H9 (cell line): ENCODE measurements at regions not wholly inside any gene's neighbourhood (a gene's known extent, or its start where the extent isn't known, plus 50 kb on each side); places are given as distances from the start of the nearest gene placed in this dataset.

Experiments used
- DNase-seq: peaks from one replicate; pipeline ENCODE4 v3.0.0-alpha.2; 2017
- H2AFZ ChIP-seq: one replicate; pipeline ENCODE4 v1.6.1; 2013; ENCODE audit warnings: mild to moderate bottlenecking, low read length, control low read depth, moderate library complexity
- H2AK5ac ChIP-seq: 2 replicates; pipeline ENCODE4 v1.6.1; 2013; ENCODE audit warnings: low read length, control low read depth, mixed read lengths; ENCODE audit not compliant: insufficient read length
- H2BK120ac ChIP-seq: one replicate; pipeline ENCODE4 v1.6.1; 2013; ENCODE audit warnings: low read depth, mild to moderate bottlenecking, low read length, control low read depth, inconsistent platforms; ENCODE audit not compliant: poor library complexity, severe bottlenecking
- H2BK12ac ChIP-seq: 2 replicates; pipeline ENCODE4 v1.6.1; 2013; ENCODE audit warnings: low read length, control low read depth, mixed read lengths, low read depth; ENCODE audit not compliant: insufficient read length
- H2BK15ac ChIP-seq: 2 replicates; pipeline ENCODE4 v1.6.1; 2013; ENCODE audit warnings: low read depth, low read length, control low read depth
- H2BK20ac ChIP-seq: one replicate; pipeline ENCODE4 v1.6.1; 2013; ENCODE audit warnings: low read depth, mild to moderate bottlenecking, low read length, control low read depth, inconsistent platforms; ENCODE audit not compliant: poor library complexity, severe bottlenecking
- H2BK5ac ChIP-seq: 2 replicates; pipeline ENCODE4 v1.6.1; 2013; ENCODE audit warnings: low read length, control low read depth, mixed read lengths; ENCODE audit not compliant: insufficient read length
- H3K14ac ChIP-seq: 2 replicates; pipeline ENCODE4 v1.6.1; 2013; ENCODE audit warnings: low read length, control low read depth; ENCODE audit not compliant: insufficient read depth
- H3K18ac ChIP-seq: 2 replicates; pipeline ENCODE4 v1.6.1; 2013; ENCODE audit warnings: low read depth, mild to moderate bottlenecking, mixed read lengths, low read length, control low read depth; ENCODE audit not compliant: insufficient read length
- H3K23ac ChIP-seq: 2 replicates; pipeline ENCODE4 v1.6.1; 2013; ENCODE audit warnings: low read length, control low read depth, mixed read lengths, low read depth; ENCODE audit not compliant: insufficient read length
- H3K23me2 ChIP-seq: 2 replicates; pipeline ENCODE4 v1.6.1; 2013; ENCODE audit warnings: low read depth, mild to moderate bottlenecking, mixed read lengths, low read length, control low read depth; ENCODE audit not compliant: insufficient read length, poor library complexity, severe bottlenecking
- H3K27ac ChIP-seq: 2 replicates; pipeline ENCODE4 v1.5.1; 2013; ENCODE audit warnings: low read length, control low read depth, mixed read lengths, low read depth; ENCODE audit not compliant: insufficient read length
- H3K27me3 ChIP-seq: 2 replicates; pipeline ENCODE4 v1.6.1; 2013; ENCODE audit warnings: low read length, control low read depth, inconsistent platforms; ENCODE audit not compliant: insufficient read depth
- H3K4ac ChIP-seq: 2 replicates; pipeline ENCODE4 v1.6.1; 2013; ENCODE audit warnings: low read depth, mild to moderate bottlenecking, control low read depth, inconsistent platforms, low read length, moderate library complexity
- H3K4me1 ChIP-seq: 2 replicates; pipeline ENCODE4 v1.6.1; 2013; ENCODE audit warnings: low read length, control low read depth, inconsistent platforms; ENCODE audit not compliant: insufficient read depth
- H3K4me2 ChIP-seq: 2 replicates; pipeline ENCODE4 v1.6.1; 2013; ENCODE audit warnings: low read length, control low read depth, mixed read lengths; ENCODE audit not compliant: insufficient read length, insufficient read depth
- H3K56ac ChIP-seq: 2 replicates; pipeline ENCODE4 v1.6.1; 2013; ENCODE audit warnings: low read depth, mild to moderate bottlenecking, mixed read lengths, low read length, control low read depth; ENCODE audit not compliant: insufficient read length
- H3K79me1 ChIP-seq: 2 replicates; pipeline ENCODE4 v1.6.1; 2013; ENCODE audit warnings: low read depth, mild to moderate bottlenecking, moderate library complexity, low read length, control low read depth, inconsistent platforms; ENCODE audit not compliant: insufficient read depth, poor library complexity, severe bottlenecking
- H3K79me2 ChIP-seq: 2 replicates; pipeline ENCODE4 v1.6.1; 2013; ENCODE audit warnings: low read length, control low read depth, inconsistent platforms; ENCODE audit not compliant: insufficient read depth
- H3K9ac ChIP-seq: 2 replicates; pipeline ENCODE4 v1.6.1; 2013; ENCODE audit warnings: low read length, control low read depth, mixed read lengths; ENCODE audit not compliant: insufficient read length; ENCODE audit errors: extremely low read depth
- H3K9me3 ChIP-seq: one replicate; pipeline ENCODE4 v1.6.1; 2013; ENCODE audit warnings: low read depth, low read length, inconsistent platforms; ENCODE audit not compliant: control insufficient read depth
- H3T11ph ChIP-seq: one replicate; pipeline ENCODE4 v1.6.1; 2013; ENCODE audit warnings: mild to moderate bottlenecking, low read length, control low read depth, inconsistent platforms
- H4K20me1 ChIP-seq: one replicate; pipeline ENCODE4 v1.6.1; 2013; ENCODE audit not compliant: control insufficient read depth, insufficient read length, insufficient read depth
- H4K5ac ChIP-seq: 2 replicates; pipeline ENCODE4 v1.6.1; 2013; ENCODE audit warnings: low read depth, mild to moderate bottlenecking, mixed read lengths, low read length, control low read depth; ENCODE audit not compliant: insufficient read length
- H4K8ac ChIP-seq: replicated peaks from 2 replicates; pipeline ENCODE4 v1.6.1; 2013; ENCODE audit warnings: low read length, control low read depth, mixed read lengths, low read depth; ENCODE audit not compliant: insufficient read length
- H4K91ac ChIP-seq: 2 replicates; pipeline ENCODE4 v1.6.1; 2013; ENCODE audit warnings: low read depth, mild to moderate bottlenecking, moderate library complexity, mixed read lengths, low read length, control low read depth; ENCODE audit not compliant: insufficient read length
- H3K27ac Mint-ChIP-seq, 3 experiments: 2 replicates in 2 of 3; 3 replicates in 1 of 3; pipeline ENCODE4 v1.8.0; 2020 to 2021; ENCODE audit warnings: mixed read lengths in 3 of 3, mild to moderate bottlenecking in 1 of 3, moderate library complexity in 1 of 3
- H3K27me3 Mint-ChIP-seq: 2 replicates; pipeline ENCODE4 v1.8.0; 2021; ENCODE audit warnings: low read depth, mild to moderate bottlenecking, moderate library complexity, mixed read lengths
- H3K36me3 Mint-ChIP-seq, 3 experiments: 2 replicates in 2 of 3; 3 replicates in 1 of 3; pipeline ENCODE4 v1.8.0; 2020 to 2021; ENCODE audit warnings: low read depth in 3 of 3, mixed read lengths in 3 of 3; ENCODE audit not compliant: insufficient read depth in 1 of 3
- H3K4me1 Mint-ChIP-seq, 2 experiments: 2 replicates each; pipeline ENCODE4 v1.8.0; 2020; ENCODE audit warnings: mixed read lengths in 2 of 2
- H3K4me3 Mint-ChIP-seq, 2 experiments: 2 replicates in 1 of 2; 3 replicates in 1 of 2; pipeline ENCODE4 v1.8.0; 2020 to 2021; ENCODE audit warnings: mild to moderate bottlenecking in 2 of 2, mixed read lengths in 2 of 2, moderate library complexity in 1 of 2
- H3K9me3 Mint-ChIP-seq, 2 experiments: 2 replicates in 1 of 2; 3 replicates in 1 of 2; pipeline ENCODE4 v1.8.0; 2020; ENCODE audit warnings: mild to moderate bottlenecking in 2 of 2, mixed read lengths in 2 of 2, moderate library complexity in 1 of 2
- WGBS: extraction: QIAGEN DNeasy Blood & Tissue Kit; methylation state at CpG from one replicate; pipeline ENCODE4 v1.1.7; 2013; ENCODE audit warnings: missing lambda C conversion rate, low lambda C conversion rate, mixed read lengths; ENCODE audit not compliant: insufficient read length; ENCODE audit errors: extremely low coverage; 5-methylcytosine and 5-hydroxymethylcytosine counted together
- TF ChIP-seq, protein P1 (sequence below): fragments of 200-600 bp; sonication (generic); conservative IDR thresholded peaks from 3 replicates; pipeline ENCODE4 v1.8.0; 2021; ENCODE audit warnings: antibody characterized with exemption, mild to moderate bottlenecking

DNA sequence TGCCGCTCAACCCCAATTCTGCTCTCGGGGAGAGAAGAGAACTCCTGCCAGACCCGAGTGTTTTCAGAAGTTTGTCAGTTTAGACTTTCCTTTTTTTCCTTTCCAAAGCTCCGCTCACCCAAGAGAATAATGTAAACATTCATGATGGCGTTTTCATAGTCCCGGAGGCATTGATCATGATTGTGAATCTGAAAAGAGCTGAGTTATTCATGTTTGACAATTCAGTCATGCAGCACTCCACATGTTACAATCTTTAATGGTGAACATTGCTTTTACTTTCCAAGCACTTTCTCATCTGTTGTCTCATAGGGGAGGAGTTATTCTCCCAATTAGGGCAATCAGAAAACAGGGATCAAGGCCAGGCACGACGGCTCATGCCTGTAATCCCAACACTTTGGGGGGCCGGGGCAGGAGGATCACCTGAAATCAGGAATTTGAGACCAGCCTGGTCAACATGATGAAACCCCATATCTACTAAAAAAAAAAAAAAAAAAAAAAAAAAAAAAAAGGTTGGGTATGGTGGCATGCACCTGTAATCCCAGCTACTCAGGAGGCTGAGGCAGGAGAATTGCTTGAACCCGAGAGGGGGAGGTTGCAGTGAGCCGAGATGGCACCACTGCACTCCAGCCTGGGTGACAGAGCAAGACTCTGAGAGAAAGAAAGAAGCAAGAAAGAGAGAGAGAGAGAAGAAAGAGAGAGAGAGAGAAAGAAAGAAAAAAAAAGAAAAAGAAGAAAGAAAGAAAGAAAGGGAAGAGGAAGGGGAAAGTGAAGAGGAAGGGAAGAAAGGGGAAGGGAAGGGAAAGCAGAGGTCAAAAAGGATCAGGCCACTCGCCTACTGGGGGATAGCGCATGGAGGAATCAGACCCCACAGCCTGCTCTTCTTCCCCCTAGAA lies 70.0 kb upstream of the TNRC6C start:
- Histone ChIP-seq H3K79me1 (no peaks in the 10 kb centered on the region), H2BK20ac (no peak overlapping the region), H2BK12ac (no peak overlapping the region), H4K91ac (no peak overlapping the region), H3K9me3 (no peaks in the 10 kb centered on the region), H3K9ac (no peak overlapping the region), H3K18ac (no peak overlapping the region), H2AK5ac (no peak overlapping the region), H3K4me2 (peak overlapping the region; percentile 88), H3K79me2 (no peaks in the 10 kb centered on the region), H2BK15ac (no peak overlapping the region), H3K27ac (no peak overlapping the region), H3K23me2 (peaks cover 4% of the 10 kb centered on the region), H3T11ph (no peak overlapping the region), H3K56ac (no peak overlapping the region), H3K23ac (no peak overlapping the region), H2AFZ (no peak overlapping the region), H2BK120ac (no peak overlapping the region), H4K5ac (no peak overlapping the region), H4K20me1 (no peaks in the 10 kb centered on the region), H3K27me3 (no peaks in the 10 kb centered on the region; the same call in 1 of the 2 replicates), H3K14ac (no peak overlapping the region; the same call in 1 of the 2 replicates), H3K4ac (no peak overlapping the region), H3K4me1 (no peaks in the 10 kb centered on the region), H4K8ac (no peak overlapping the region), H2BK5ac (no peak overlapping the region)
- H3K4me1 Mint-ChIP-seq: peaks cover 22 to 41% of the 10 kb centered on the region in 2 experiments
- peak overlapping the region; percentile 52 to 73 for H3K4me3 Mint-ChIP-seq
- H3K9me3 Mint-ChIP-seq: no peaks in the 10 kb centered on the region; a peak in 1 of 5 replicates
- TF ChIP-seq, protein P1, sequence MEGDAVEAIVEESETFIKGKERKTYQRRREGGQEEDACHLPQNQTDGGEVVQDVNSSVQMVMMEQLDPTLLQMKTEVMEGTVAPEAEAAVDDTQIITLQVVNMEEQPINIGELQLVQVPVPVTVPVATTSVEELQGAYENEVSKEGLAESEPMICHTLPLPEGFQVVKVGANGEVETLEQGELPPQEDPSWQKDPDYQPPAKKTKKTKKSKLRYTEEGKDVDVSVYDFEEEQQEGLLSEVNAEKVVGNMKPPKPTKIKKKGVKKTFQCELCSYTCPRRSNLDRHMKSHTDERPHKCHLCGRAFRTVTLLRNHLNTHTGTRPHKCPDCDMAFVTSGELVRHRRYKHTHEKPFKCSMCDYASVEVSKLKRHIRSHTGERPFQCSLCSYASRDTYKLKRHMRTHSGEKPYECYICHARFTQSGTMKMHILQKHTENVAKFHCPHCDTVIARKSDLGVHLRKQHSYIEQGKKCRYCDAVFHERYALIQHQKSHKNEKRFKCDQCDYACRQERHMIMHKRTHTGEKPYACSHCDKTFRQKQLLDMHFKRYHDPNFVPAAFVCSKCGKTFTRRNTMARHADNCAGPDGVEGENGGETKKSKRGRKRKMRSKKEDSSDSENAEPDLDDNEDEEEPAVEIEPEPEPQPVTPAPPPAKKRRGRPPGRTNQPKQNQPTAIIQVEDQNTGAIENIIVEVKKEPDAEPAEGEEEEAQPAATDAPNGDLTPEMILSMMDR: no peak
- H3K27ac Mint-ChIP-seq: no peak overlapping the region
- no CpG with 5 or more reads among the region's 13 CpGs for WGBS
- H3K36me3 Mint-ChIP-seq: no peaks in the 10 kb centered on the region
- H3K27me3 Mint-ChIP-seq: peaks cover 60% of the 10 kb centered on the region
- no peak for DNase-seq
